Amniotic stem cell (primary cell): ENCODE measurements at regions not wholly inside any gene's neighbourhood (a gene's known extent, or its start where the extent isn't known, plus 50 kb on each side); places are given as distances from the start of the nearest gene placed in this dataset.
"Not testable (repeated sequence)": the region's sequence is repeated elsewhere in the genome, so short reads cannot be mapped to it uniquely, and the experiment has no call there.

ENCODE experiments used
- DNase-seq: peaks from one replicate; lab custom pipeline; 2025; lab: John Stamatoyannopoulos, UW

DNA sequence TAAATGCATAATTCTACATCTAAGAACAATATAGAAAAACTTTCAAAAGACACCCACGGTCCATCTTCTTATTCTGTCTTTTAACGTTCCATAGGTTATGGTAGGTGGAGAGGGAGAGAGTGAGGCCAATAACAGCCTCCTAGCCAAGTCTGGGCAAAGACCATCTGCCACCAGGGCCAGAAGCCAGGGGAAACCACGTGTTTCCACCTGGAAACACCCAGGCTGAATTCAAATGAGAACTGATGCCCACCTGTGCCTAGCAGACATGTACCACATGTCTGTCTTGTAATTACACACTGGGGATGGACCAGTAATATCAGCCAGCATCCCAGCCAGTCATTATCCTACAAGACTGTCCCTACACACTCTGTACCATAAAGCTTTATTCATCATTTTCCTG is 1573.1 kb downstream of the EFNB2 start:
- no peak for DNase-seq

DNA sequence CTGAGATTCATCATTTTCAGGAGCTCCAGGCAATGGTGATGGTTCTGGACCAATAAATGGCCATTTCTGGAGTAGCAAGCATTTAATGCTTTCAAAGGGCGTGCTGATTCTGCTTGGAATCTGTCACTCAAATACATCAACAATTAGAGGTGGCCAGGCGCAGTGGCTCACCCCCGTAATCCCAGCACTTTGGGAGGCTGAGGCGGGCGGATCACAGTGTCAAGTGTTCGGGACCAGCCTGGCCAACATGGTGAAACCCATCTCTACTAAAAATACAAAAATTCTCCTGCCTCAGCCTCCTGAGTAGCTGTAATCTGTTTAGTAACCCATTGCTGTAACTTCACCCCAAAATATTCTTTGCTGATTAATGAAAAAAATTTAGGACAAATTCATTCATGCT is 1574.2 kb downstream of the EFNB2 start:
- no peak for DNase-seq

DNA sequence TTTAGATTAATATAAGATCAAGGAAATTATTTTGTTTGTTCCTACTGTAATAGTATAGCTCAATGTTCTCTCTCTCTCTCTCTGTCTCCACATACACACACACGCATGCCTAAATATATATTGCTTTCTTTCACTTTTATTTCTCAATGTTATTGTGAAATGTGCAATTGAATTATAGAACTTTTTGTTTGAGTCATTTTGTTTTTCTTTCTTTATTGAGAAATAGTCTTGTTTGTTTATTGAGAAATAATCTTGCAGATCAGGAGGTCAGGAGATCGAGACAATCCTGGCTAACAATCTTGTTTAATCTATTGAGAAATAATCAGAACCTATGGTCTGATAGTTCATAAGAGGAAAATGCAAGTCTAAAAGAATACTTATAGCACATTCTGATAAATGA is 1581.3 kb downstream of the EFNB2 start:
- DNase-seq: no peak

DNA sequence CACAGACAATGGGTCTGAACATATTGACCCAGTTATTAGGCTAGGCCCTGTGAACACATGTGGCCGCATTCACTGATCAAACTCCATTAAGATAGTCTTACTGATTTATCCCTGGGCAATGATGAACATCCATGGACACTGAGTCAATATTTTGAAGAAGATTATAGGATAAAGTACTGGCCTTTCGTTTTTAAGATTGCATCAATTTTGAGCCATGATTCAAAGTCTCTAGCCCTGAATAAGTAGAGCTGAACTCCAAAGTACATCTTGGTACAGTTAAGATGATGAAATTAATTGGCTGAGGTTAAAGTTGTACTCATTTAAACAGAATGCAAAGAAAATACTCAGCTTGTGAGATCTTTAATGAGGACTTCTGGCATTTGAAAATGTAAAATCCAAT is 1581.9 kb downstream of the EFNB2 start:
- DNase-seq: peak; percentile 48

DNA sequence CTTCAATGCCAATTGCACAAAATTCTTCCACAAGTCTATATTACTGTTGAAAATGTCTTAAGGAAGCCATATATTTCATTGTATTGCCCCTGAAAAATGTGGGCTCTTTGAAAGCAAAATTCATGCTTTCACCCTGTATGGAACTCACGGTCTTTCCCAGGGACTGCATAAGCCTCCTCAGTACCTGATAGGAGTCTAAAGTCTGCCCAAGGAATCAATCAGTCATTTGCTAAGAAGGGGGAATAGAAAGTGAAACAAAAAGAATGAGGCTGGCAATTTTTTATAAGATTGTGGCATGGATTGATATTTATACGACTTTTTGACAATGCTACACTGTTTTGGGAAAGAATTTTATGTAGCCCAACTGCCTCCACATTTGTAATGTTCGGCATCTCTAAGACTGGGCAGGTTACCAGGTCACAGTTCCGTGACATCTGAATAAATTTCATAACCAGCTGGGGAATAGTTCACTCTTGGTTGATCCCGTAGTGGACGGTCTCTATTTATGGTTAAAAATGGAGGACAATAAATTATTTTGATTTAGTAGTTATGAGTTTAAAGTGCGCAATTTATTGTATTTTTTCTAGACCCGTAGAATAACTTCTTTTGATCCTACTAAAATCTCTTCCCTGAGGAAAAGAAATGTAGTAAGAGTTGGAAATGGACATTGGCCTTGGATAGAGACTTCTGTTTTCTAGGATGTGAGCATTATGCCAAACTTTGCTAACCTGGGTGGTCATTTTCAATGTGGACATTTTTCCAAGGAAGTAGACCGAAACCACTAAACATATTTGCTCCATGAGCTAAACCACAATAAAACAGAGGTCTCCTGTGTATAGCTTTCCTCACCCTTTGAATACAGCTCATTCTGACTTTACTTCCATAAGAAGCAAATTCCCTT is 1585.4 kb downstream of the EFNB2 start:
- no peak for DNase-seq

DNA sequence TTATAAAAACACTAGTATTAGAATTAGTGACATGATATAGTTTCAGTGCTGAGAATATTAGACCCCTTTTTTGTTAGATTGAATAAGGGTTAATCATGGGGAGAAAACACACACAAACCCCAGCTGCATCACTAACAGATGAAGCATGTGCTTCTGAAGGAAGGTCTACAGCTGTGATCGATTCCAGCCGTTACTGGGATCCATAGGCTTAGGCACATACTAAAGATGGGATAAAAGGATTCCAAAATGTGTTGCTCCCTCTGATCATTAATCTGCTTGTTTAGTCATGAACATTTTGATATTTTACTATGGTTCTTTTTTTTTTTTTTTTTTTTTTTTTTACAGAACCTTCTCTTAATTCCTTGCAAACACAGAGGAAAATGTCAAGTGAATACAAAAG is 1591.3 kb downstream of the EFNB2 start:
- DNase-seq: no peak

DNA sequence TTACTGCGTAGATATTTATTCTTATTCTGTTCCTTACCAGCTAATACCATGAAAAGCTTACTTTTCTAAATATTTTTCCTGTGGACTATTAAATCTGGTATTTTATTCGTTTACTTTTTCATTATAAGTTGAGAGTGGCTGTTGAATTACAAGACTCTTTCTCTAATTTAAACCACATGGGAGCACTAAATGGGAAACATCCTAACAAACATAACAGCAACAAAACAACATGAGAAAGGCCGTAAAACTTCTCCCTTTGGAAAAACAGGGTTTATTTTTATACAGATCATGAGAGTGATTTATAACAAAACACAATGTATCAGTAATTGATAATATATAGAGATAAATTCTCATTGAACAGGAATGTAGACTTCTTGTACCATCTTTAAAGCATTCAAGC is 1592.1 kb downstream of the EFNB2 start:
- DNase-seq: no peak

DNA sequence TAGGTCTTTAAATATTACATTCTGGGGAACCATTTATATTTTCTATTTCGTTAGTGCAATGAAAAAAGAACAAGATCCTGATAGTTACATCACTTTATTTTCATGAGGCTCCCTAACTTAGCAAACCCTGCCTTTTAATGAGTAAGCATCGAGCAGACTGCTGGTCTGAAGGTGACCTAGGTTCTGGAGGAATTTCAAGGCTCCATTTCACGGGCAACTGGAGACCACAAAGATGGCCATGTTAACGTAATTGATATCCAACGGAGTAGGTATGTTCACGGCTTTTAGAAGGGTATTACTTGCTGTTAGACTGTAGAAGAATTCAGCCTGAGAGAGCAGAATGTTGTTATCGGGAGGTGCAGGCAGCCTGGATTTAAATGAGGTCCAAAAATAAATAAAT is 1597.6 kb downstream of the EFNB2 start:
- DNase-seq: no peak

DNA sequence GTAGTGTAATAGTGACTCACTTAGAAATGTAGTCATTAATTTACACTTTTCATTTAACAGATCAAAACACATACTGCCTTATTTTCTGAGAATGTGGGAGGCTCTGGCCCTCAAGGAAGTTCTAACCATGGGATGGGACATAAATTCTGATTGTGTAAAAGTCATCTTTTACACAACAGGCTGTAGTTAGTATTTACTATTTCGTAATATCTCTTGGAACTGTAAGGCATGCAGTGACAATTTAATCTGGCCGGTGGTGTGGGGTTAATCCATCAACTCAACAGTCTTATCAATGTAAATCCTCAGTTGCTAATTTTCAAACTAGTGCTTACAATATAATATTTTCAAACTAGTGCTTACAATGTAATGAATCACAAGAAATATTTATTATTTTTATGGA is 1599.2 kb downstream of the EFNB2 start:
- DNase-seq: no peak

DNA sequence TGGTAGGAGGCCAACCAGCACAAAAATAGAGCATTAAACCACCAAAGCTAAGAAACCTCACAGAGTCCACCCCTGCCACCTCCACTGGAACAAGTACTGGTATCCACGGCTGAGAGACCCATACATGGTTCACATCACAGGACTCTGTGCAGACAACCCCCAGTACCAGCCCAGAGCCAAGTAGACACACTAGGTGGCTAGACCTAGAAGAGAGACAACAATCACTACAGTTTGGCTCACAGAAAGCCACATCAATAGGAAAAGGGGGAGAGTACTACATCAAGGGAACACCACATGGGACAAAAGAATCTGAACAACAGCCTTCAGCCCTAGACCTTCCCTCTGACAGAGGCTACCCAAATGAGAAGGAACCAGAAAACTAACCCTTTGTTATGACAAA is 1614.9 kb downstream of the EFNB2 start:
- not testable (repeated sequence) for DNase-seq

DNA sequence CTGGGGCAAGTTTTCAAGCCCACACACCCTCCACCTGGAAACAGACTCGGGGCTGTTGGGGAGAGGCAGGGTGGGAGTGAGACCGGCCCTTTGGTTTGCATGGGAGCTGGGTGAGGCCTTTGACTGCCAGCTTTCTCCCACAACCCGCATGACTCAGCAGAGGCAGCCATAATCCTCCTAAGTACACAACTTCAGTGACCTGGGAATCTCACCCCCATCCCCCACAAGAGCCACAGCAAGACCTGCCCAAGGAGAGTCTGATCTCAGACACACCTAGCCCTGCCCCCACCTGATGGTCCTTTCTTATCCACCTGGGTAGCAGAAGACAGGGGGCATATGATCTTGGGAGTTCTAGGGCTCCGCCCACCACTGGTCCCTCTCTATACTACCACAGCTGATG is 1615.4 kb downstream of the EFNB2 start:
- DNase-seq: no peak

DNA sequence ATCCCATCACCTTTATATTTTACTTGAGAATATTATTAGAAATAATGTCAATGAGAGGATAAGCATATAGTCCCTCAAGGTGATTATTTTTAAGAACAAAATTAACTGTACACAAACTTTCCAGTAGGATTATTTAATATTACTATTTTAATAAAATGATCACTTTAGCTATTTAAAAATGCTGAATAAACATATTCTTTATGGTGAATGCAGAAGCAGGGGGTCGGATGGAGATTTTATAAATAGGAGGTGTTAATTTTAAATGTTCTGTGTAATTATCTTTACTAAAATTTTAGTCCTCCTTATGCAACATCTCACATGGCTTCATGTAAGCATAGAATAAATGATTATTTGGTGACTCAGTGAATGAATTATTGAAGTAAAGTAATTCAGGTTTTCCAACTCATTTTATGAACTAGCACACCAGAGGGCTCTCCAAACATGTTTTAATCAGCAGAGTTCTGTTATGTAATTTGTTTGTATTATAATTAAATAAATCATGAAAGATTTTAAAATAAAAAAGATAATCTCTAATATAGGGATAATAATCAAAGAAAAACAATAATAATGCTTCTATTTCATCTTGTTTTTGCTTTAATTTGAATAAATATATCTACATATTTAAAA is 1635.2 kb downstream of the EFNB2 start:
- DNase-seq: no peak

DNA sequence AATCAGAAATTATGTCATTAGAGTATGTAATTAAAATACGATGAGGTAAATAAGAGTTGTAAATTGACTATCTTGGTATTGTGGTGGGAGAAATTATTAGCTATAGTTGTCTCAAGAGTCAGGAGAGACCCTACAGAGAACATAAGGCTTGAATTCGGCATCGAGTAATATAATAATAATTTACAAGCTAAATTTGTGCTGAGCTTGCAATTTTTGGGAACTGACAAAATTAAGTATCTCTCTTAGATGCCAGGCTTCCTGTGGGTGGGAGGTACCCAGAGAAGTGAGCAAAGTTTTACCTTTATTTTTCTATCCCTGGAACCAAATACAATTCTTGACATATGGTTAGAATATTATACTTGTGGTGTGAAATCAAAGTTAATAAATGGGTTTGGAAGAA is 1637.0 kb downstream of the EFNB2 start:
- DNase-seq: no peak

DNA sequence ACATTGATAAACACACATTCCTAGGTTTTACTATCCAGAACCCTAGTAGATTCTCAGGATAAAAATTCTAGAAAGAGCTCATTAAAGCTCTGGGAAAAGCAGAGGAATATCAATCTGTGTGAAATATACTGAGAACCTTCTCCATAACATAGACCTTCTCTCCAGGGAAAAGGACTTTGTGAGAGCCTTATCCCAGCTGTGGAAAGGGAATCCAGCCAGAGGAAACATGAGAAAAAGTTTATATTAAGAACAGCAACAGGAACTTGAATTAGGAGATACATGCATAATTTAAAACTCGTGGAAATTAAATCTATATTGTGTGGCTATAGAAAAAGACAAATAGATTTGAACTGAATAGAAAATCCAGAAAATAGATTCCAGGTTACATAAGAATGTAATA is 1639.9 kb downstream of the EFNB2 start:
- no peak for DNase-seq

DNA sequence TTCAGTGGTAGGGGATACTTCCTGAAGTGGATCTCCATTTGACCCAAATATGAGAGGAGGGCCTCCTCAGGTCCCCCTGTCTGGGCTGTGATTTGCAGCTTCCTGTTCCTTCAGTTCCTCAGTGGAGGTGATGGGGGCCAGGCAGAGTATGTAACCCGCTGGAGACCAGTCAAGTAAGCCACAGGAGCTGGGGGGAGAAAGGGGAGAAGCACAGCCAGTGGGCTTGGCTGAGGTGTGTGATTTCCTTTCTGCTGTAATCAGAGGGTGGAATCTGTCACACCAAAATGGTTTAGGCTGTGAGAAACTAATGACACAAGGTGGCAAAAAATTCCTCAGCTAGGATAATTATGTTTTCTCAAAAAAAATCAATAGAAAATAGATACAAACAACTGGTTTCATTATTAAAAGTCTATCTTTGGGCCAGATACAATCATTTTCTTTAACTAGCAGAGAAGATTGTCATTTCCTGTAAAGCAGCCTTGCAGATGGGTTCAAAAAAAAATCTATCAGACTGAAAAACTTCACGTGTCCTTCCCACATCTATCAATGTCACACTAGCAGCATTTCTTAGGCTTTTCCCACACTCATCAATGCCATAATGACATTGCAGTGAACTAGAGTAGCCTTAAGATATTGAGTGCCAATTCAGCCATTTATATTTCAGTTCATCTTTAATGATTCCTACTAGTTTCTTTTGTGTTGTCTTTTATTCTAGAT is 1660.3 kb downstream of the EFNB2 start:
- DNase-seq: no peak

DNA sequence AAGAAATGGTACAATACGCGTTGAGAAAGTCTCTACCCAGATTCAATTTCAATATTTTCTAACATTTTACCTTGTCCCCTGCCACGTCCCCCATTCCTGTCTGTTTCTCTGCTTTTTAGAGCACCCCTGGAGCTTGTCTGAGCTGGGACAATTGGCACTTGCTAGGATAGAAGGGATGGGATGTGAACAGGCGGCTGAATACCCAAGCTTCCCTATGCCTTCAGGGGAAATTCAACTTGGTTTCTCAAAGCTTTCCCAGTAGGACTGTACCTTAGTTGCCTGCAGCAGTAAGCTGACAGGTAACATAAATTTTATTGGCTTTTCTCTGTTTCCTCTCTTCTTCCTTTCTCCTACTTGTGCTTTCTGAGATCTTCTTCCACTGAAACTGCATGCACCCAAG is 1663.3 kb downstream of the EFNB2 start:
- no peak for DNase-seq

DNA sequence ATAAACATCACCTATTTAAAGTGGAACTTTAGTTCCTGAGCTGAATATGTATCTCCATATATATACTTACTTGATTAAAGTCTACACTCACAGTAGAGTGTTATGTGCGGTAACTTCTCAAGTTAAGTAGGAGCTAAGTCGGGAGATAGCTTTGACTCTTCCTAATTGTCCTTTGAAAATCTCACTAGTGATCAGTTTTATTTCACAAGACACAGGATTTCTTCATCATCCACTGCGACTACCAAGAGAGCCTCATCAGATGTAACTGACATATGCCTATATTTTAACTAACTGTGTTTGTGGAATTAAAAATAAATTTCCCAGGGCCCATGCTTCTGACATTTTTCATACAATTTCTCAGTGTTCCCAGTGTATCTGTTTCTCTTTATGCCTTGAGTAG is 1664.0 kb downstream of the EFNB2 start:
- DNase-seq: no peak

DNA sequence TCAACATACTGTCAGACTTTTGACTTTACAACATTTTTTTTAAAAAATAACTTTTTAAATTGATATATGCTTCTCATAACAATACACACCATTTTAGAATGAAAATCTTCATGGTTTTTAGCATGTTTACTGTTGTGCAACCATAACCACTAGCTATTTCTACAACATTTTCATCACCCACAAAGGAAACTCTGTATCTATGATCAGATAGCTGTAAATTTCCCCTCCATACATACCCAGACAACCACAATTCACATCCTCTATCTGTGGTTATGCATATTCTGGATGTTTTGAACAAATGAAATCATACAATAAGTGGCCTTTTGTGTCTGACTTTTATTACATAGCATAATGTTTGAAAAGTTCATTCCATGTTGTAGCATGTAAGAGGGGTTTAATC is 1666.0 kb downstream of the EFNB2 start:
- DNase-seq: no peak

DNA sequence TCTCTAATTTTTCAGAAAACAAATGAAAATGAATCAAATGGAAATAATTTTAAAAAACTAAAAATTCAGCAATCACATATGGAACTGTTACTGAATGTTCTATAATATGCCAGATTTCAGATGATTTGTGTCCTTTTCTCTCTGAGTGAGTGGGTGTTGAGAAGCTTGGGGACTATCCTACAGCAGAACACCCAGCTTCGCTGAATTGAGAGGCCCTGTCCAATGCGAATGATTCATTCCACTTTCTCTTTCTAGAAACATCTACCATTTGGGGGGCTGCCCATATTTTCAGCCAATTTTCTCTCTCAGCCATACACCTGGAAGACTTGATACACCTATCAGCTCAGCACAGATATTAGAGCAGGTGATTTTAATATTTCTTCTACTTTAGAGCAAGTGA is 1666.7 kb downstream of the EFNB2 start:
- DNase-seq: no peak

DNA sequence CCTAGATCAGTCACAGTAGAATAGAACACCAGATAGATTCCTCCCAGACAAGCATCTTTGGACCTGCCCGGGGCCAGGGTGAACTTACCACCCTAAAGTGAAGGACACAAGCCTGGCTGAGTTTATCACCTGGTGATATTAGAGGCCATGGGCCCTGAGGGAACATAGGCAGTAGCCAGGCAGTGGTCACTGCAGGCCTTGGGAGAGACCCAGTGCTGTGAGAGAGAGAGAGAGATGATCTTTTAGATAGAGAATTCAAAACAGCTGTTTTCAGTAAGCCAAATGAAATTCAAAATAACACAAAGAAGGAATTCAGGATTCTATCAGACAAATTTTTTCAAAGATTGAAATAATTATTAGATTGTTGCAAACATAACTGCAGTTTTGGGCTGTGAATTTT is 1679.9 kb downstream of the EFNB2 start:
- DNase-seq: no peak

DNA sequence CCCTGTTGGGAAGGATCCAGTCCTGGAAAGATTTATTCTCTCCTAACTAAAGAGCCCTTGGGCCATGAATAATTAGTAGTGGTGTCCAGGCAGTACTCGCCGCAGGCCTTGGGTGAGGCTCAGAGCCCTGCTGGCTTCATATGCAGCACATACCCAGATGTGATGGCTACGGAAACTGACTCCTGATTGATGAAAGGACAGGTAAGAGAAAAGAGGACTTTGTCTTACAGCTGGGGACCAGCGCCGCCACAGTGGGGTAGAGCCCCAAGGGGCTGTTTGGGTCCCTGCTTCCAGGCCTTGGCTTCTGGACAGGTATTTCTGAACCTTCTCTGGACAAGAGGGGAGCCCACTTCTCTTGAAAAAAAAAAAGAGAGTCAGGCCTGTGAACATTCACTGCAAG is 1680.8 kb downstream of the EFNB2 start:
- no peak for DNase-seq

DNA sequence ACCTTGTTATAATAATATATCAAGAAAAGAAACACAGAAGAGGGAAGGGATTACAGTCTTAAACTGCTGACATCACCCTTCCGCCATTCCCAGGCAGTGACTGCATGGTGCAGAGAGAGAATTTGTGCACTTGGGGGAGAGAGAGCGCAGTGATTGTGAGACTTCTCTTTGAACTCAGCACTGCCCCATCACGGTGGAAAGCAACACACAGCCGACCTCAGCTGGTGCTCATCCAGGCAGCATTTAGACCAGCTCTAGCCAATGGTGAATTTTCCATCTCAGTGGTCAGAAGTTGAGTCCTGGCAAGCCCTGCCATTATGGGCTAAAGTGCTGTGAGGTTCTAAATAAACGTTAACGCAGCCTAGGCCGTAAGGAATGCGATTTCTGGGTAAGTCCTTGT is 1681.5 kb downstream of the EFNB2 start:
- DNase-seq: no peak

DNA sequence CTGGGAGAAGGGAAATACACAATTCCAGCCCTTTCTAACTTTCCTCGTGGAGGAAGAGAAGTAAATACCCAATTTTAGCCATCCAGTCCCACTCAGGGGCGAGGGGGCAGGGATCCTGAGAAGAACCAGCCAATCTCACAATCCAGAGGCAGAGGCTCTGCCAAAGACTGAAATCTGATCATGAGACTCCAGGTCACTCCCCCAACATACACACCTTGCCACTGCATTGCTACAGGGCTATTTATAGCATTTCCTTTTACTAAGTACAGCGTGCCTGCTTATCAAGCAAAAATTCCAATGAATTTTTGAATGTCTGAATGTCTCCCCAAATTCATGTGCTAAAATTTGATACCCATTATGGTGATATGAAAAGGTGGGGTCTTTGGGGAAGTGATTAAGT is 1687.5 kb downstream of the EFNB2 start:
- DNase-seq: no peak
